ENCODE measurements at regions not wholly inside any gene's neighbourhood (a gene's known extent, or its start where the extent isn't known, plus 50 kb on each side); places are given as distances from the start of the nearest gene placed in this dataset.
A peak's percentile ranks its signal among the peaks of the same experiment; 100 is the strongest.
"Not testable (repeated sequence)": the region's sequence is repeated elsewhere in the genome, so short reads cannot be mapped to it uniquely, and the experiment has no call there.

DNA sequence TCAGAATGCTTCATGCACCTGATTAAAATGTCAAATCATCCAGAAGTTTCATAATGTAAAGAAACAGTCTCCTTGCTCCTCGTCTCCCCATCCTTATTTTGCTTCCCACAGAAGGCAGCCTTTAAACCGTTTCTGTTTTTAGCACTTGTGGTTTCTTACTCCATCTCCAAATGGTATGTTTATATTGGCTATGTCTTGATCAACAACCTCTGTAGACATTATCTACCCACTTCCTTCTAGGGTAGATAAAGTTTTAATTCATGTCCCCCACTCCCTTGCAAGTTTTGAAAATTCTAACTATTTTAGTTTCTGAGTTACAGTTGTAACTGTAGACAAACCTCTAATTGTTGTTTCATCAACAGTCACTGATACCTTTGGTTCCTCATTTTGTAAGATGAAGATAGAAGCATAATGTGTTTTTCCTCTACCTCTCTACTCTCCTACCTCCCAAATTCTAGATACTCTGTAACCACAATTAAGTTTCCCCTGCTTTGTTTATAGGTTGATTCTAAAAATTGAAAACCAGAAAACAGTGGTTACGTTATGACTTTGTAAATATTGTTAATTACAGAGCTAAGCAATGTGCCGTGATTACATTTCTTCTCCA lies 291.7 kb upstream of the GATB start:
- DNase-seq: peak; percentile 91

DNA sequence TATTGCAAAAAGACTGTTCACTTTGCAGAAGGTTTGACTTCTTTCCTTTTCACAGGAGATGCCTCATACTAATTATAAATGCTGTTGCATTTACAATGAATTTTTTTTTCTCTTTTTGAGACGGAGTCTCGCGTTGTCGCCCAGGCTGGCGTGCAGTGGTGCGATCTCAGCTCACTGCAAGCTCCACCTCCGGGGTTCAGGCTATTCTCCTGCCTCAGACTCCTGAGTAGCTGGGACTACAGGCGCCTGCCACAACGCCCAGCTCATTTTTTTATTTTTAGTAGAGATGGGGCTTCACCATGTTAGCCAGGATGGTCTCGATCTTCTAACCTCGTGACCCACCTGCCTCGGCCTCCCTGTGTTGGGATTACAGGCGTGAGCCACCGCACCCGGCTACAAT lies 290.5 kb upstream of the GATB start:
- not testable (repeated sequence) for DNase-seq

DNA sequence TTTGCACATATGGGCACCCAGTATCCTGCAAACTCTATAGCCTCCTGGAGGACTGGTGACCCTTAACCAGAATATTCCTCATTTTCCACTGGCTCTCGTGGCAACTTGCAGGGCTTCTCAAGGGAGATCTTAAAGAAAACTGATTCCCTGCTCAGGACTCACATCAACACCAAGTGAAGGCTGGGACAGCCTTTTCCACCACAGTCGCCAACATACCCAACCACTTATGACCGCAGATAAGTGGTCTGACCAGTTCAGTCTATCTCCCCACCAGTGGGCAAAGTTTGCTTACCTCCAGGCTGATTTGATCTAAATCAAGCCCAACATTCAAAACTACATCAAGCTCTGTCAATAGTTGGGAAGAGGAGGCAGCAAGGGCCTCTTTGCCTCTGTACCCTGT lies 289.3 kb upstream of the GATB start:
- DNase-seq: no peak

DNA sequence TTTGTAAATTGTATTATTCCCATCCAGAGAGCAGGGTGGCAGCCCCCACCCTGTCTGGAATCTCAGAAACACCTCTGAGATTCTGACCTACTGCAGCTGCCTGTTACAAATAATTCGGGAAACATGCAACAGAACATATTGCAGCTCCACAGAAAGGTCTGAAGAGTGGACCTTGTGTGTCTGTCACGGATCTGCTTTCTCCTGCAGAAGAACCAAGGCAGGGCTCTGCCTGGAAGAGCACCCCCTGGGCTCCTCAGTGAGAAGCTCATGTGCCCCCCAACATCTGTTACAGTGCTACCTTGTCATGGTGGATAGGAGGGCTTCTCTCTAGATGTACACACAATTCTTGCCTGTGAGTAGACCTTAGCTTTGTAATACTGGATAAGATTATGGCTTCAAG lies 286.6 kb upstream of the GATB start:
- DNase-seq: no peak

DNA sequence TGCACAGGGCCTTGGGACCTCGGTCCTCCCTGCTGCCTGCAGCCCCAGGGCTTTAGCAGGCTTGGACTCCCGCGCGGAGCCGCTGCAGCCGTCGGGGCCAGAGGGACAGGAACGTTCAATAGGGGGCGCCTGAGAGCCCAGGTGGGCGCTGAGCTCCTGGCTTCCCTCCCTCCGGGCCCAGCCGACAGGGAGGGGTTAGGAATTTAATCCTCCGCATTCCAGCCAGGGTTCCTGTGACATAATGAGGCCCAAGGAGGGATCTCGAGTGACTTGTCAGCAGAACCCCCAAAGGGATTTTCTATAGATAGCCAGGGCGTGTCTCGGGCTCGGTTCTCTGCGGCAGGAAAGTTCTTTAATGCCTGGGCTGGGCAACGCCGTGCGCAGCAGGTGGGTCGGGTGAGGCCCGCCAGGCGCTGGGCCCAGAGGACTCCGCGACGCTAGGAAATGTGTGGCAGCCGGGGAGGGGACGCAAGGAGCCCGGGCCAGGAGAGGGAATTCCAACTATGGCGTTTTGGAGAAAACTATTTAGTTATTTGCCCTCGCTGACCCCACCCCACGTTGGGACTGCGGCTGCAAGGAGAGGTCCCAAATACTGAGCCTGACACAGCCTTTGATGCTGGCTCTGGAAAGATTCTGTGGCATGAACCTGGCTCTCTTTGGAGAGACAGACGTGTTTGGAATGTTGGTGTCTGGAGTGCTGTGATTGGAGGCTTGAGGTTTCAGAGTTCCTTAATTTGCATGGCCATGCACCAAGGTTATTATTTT lies 285.2 kb upstream of the GATB start:
- DNase-seq: no peak

DNA sequence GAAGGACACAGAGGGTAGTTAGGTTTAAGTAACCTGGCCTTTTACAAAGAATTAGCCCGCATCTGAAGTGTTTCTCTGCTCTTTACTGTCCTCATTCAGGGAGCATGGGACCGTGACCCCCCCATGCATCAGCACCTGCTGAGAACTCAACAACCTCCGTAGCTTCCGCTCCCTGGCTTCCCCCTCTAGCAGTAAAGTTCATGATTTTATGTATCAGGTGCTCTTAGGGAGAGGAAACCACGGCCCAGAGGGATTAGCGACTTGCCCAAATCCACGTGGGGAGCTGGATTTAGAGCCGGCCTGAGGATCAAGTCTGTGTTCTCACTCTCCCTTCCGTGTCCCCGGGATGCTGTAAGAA lies 284.6 kb upstream of the GATB start:
- no peak for DNase-seq

DNA sequence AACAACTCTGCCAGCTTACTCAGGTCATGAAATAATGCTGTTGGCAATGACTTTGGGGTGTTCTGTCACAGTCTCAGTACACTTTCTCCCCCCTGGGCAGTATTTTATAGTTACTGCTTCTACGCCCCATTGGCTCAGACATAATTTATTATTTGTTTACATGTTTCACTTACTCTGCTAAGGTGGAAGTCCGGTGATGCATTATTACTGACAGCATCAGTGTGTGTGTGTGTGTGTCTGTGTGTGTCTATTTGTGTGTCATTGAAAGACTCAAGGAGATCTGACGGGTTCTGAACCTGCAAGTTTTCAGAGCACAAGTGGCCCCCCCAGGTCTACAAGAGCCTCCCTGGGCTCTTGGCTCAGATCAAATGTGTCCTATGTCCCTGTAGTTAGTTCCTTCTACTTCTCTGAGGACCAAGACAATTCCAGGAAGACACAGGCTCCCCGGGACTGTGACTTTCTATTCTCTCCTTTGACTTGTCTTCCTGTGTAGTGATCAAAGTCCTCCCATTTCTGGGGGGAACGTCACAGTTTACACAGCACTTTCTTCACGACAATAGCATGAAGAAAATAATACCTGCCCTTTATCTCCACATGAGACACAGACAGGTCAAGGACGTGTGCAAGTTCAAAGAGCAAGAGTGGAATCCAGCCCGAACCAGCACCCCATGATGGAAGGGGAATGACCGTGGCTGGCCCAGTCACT lies 283.7 kb upstream of the GATB start:
- no peak for DNase-seq

DNA sequence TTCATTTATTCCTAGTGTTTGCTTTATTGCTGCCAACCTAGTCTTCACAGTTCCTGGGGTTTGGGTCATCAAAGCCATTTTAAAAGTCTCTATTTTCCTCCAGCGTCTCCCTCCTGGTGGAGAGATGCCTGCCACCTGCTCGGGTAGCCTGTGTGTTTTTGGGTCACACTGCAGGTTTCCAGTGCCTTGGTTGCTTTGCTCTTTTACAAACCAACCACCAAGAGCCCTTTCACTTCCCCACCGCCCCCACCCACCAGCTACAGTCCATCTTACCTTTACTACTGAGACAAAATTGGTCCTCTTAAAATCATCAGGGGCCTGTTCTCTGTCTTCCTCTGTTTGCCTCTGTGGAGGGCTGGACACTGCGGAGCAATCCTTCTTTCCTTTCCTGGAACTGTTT lies 280.5 kb upstream of the GATB start:
- no peak for DNase-seq

DNA sequence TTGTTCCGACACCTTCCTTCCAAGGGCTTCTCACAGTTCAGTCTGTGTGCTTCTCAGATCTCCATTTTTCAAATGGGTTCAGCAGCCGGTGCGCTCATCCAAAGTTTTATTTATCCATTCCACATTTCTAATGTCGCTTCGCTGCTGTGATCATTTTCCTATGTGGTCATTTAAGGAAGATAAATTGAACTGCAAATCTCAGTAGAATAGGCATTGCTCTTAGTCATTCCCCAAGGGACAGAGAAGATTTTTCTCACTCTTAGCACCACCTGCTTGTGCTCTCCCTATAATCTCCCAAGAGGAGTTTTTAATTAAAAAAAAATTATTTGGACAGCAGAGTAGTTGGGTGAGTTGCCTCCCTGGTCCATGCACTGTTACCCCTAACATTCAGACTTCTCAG lies 278.9 kb upstream of the GATB start:
- no peak for DNase-seq

DNA sequence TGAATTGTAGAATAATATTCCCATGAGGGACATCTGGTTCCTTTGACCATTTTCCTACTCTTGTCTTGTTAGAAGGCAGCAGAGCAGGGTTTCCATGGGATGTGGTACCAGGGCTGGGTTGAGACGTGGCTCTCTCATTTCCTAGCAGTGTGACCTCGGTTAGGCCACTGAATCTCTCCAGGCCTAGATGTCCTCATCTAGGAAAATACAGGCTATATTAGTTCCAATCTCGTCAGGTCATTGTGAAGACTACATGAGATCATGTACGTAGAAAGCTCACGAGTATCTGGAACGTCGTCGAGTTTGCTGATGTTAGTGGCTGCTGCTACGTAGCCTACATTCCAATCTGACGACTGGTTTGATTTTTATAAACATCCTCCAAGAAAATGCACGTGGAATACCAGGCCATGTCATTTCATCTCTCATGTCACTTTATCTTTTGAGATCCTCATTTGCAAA lies 278.2 kb upstream of the GATB start:
- DNase-seq: no peak

DNA sequence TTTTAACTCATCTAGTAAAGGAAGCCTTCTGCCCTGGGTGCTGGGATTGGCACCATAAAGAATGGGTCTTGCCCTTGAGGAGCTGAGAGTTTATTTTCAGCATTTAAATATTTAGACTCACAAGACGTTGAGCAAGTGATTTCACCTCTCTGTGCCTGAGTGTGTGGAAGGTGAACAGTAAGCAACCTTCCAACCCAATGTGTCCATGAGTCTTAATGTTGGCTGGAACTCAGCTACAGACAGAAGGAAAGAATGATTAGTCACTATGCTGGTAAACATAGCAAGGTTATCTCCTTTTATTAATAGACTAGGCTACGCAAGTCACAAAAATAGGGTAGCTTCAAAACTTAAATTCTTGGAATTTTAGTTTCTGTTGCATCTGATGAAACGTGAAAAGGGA lies 277.4 kb upstream of the GATB start:
- no peak for DNase-seq

DNA sequence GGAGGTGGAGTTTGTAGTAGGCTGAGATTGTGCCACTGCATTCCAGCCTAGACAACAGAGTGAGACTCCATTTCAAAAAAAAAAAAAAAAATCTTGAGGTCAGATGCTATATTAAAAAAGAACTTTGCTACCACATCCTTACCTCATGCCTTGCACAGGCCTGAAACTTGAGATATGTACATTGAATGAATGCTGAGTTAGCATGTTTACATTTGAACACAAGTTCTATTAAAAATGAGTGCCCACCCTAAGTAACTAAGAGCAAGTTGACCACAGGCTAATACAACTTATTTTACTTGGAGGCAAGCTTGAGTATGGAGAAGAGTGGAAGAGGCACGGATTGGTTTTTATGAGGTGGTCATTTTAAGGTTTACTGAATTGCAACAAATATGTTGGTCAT lies 276.6 kb upstream of the GATB start:
- DNase-seq: no peak

DNA sequence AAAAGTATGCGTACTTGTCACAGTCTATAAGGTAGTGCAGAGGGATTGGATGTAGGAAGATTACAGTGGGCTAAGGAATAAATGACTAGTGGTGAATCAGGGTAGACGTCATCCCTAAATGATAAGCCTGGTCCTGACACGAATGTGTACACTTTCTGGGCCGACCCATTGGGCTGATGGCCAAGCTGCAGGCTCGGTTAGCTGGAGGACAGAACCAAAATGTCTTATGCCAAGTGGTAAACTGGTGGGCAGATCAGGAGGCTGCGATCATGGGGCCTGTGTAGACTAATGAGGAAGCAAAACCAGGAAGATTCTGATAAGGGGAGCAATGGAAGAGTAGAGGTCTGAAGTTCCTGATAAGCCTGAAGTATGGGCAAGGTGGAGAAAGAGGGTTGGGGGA lies 272.8 kb upstream of the GATB start:
- DNase-seq: no peak

DNA sequence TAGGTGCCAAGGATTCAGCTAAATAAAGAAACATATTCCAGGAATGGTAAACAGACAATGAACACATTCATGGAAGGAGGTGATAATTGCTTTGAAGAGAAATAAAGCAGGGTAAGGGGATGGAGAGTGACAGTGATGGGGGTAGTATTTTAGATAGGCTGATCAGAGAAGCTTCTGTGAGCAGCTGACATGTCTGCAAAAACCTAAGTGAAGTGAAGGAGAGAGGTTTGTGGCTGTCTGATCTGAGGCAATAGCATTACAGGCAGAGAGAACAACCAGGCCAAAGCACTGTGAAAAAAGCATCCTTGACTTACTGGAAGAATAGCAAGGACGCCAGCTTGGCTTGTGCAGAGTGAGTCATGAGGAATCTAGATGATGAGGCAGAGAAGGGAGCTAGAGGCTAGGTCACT lies 271.9 kb upstream of the GATB start:
- no peak for DNase-seq

DNA sequence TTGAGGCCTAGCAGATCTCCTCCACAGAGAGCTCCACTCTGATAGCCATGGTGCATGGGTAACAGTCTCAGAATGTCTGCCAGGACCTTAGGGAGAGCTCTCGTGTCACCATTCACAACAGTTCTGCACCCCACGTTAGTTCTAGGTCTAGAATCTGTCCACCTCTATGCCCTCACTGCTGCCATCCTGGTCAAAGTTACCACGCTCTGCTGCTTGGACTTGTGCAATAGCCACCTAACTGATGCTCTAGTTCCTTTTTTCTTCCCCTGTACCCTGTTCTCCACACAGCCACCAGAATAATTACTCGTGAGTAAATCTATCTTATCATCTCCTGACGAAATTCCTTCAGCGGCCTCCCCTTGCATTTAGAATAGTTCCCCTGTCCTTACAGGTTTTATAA lies 268.8 kb upstream of the GATB start:
- DNase-seq: peak; percentile 68

DNA sequence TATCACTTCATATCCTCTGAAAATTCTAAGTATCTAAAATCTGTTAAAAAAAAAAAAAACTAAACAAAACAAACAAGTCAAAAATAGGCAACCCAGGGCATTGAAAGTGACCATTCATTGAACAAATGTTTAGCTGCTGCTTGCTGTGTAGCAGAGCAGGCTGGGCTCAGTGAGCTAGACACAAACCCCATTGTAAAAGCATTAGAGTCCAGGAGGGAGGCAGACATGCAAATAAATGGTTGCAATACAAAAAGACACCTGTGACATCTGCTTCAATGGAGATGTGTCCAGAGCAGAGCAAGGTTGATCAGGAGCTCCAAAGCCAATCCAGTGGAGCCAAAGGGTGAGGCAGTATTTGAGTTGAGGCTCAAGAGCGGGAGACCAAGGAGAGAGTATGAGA lies 267.3 kb upstream of the GATB start:
- DNase-seq: no peak

DNA sequence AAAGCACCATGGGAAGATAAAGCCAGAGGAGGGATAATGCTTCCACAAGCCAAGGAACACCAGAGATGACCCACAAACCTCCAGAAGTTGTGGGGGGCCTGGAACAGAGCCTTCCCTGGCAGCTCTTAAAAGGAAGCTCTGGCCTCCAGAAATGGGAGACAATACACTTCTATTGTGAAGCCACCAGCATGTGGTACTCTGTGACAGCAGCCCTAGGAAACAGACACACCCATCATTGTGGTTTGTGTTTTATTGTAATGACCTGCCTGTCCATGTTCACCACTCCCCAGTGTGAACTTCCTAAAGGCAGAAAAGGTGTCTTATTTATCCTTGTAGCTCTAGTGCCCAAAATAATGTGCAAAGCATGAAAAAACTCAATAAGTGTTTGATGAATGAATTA lies 264.1 kb upstream of the GATB start:
- DNase-seq: no peak

DNA sequence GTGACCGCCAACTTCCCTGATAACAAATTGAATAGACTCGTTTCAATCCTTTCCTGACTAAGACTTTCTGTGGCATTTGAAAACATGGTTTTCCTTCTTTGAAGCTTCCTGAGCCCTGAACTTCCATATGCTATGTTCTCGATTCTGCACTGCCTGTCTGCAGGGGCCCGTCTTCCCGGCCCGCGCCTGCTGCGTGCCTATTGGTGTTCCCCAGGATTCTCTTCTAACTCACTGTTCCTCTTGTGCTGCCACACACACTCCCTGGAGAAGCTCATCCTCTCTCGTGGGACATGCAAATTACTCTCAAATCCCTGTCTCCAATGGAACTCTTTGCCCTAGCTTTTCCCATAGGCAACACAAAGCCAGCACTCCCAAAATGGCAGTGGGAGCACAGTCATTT lies 262.9 kb upstream of the GATB start:
- no peak for DNase-seq

DNA sequence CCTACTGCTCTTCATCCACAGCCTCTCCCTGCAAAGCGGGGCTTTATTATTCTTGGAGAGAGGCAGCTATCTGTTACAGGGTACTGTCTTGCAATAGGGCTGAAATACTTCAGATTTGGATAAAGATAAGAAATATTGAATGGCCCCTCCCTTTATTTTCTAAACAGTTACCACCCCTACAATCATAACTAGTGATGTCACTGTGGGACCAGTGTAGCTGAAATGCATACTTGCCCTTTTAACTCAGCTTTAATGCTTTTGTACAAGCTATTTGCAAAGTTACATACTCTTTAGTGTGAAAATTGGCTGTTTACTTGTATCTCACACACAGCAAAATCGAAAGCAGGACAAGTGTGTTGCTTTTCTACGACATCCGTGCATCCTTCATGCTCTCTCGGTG lies 261.7 kb upstream of the GATB start:
- DNase-seq: no peak

DNA sequence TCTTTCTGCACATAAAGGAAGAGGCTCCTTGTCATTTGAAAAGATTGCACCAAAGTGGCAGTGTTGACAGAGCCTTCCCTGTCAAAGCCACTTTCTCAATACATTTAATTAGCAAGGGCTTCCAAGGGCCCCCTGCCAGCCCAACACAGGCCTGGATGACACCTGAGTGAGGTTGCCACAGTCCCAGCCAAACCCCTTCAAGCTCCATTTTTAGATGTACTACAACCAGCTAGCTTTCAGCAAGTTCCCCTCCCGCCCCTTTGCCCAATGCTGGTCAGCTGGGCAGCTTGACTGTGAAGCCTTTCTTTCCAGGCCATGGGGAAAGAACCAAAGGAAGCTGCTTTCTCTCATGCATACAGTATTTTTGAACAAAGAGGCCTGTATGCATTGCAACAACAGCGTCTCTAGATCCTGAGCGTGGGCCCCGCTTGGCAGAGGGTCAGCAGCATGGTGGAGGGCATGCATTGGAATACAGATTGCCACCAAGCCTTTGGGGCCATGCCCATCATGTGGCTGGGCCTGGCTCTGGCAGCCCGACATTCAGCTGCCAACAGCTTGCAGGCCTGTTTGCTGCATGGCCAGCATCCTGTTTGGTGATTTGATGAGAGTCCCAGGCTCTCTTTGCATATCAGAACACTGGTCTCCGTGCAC lies 261.1 kb upstream of the GATB start:
- DNase-seq: no peak

DNA sequence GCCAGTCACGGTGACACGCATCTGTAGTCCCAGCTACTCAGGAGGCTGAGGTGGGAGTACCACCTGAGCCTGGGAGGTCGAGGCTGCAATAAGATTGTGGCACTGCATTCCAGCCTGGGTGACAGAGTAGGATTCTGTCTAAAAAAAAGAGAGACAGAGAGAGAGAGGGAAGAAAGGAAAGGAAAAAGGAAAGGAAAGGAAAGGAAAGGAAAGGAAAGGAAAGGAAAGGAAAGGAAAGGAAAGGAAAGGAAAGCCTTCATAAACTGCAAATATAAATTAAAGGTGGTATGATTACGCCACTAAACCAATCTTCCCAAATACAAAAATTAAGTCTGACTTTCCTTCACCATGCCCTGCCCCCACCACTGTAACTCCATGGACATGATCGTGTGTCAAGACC lies 259.3 kb upstream of the GATB start:
- DNase-seq: no peak

DNA sequence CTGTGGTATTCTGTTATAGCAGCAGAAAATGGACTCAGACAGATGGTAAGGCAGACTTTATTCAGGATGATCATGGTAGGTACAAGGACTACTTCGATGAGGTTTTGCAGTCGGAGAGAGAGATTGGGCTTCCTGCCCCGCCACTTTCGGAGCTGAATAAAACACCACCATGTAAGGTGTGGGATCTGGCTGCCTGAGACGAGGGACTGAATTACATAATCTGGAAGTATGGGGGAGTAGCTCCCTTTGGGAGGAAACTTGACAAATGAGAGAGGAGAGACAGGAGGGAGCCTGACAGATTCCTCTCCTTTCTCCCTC lies 255.5 kb upstream of the GATB start:
- no peak for DNase-seq

DNA sequence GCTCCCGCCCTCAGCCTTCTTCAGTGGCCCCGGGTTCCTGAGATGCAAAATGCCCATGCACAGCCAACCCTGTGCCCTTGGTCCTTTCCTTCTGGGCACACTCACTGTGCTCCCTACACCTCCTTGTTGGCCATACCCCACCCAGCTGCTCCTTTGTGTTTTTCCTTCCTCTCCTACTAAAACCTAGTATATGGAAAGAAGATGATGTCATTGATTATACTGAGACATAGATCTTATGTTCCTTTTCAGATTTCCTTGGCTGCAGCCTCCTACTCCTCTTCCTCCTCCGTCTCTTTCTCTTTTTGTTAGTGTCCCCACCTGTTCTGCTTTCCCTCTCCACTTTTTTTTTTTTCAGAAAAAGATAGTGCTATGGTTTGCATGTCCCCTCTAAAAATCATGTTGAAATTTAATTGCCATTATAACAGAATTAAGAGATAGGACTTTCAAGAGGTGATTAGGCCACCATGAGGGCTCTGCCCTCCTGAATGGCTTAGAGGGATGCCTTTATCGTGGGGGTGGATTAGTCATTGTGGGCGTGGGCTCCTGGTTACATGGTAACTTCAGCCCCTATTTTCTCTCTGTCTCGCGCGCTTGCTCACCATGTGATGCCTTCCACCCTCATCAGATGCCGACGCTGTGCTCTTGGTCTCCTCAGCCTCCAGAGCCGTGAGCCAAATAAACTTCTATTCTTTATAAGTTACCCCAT lies 254.9 kb upstream of the GATB start:
- DNase-seq: no peak

Data from MV-4-11 (cell line).